ENCODE measurements at regions not wholly inside any gene's neighbourhood (a gene's known extent, or its start where the extent isn't known, plus 50 kb on each side); places are given as distances from the start of the nearest gene placed in this dataset.

GRCh38 chr1:54481201-54481884 lies 66.7 kb upstream of the ACOT11 start:
- peak; percentile 43 for ATAC-seq
- Histone ChIP-seq H3K79me2 (ENCODE audit: control insufficient read depth, insufficient read depth, low read length) (no peaks in the 10 kb centered on the region), H3K9me3 (replicated peaks; ENCODE audit: control insufficient read depth, insufficient read depth, low read depth, low read length) (no peaks in the 10 kb centered on the region), H3K9me1 (ENCODE audit: control insufficient read depth, insufficient read depth, low read length) (no peaks in the 10 kb centered on the region), H3K4me3 (no peak overlapping the region), H3K27me3 (ENCODE audit: control insufficient read depth in 2 of 2, insufficient read depth in 2 of 2, low read length in 2 of 2) (no peaks in the 10 kb centered on the region), H4K20me1 (replicated peaks; ENCODE audit: control insufficient read depth, insufficient read depth, low read length) (no peaks in the 10 kb centered on the region), H3K27ac (ENCODE audit: extremely low read depth, low read depth, low read length) (no peak overlapping the region), H3K36me3 (ENCODE audit: control insufficient read depth, insufficient read depth, low read length) (no peaks in the 10 kb centered on the region), H3K4me2 (ENCODE audit: insufficient read depth, low read length) (no peak overlapping the region), H3K9ac (ENCODE audit: insufficient read depth in 1 of 2, low read depth in 2 of 2, low read length in 2 of 2) (peak overlapping the region in 1 of 2 experiments; percentile 11; a peak in 1 of 4 replicates), H2AFZ (ENCODE audit: low read depth, low read length) (peak overlapping the region; percentile 37), H3K4me1 (replicated peaks in 1 of 2; ENCODE audit: control insufficient read depth in 2 of 2, insufficient read depth in 2 of 2, low read length in 2 of 2) (peaks cover 14 to 44% of the 10 kb centered on the region in 2 experiments)
- BruUV-seq (replicated peaks), result no TSS peak
- no peak for FAIRE-seq
- in situ Hi-C loops (cut with MboI) (loop anchor here (25.0 kb wide), 1 partner anchor 169 kb away; no protein-coding TSS in a partner anchor), intact Hi-C loops (cut with micrococcal nuclease) (loop anchor here (10.0 kb wide), 1 partner anchor 267 kb away; no protein-coding TSS in a partner anchor)
- WGBS (ENCODE audit: insufficient coverage, low coverage, missing lambda C conversion rate), result 36% methylated on average over 5 of the region's 5 CpGs
- CTCF ChIA-PET (ENCODE audit: low intra/inter-chr PET ratio), result no interaction called here
- TF ChIP-seq CCAR2 (IDR thresholded peaks at IDR 0.05; ENCODE audit: low read depth, low read length) (no peak), ATF6 (CRISPR knock-in tag; IDR thresholded peaks at IDR 0.05) (0 out of 2 replicates have a peak, but pooled peaks have one; percentile 29)
- POLR2A ChIA-PET, result interaction anchor here (0.8 to 0.9 kb wide), 2 partner anchors 10 kb away, joined by 3 to 4 read pairs; no protein-coding TSS in a partner anchor
- peak in 1 of 4 experiments; percentile 44 for DNase-seq (ENCODE audit: extremely low read depth in 1 of 4, low spot score in 3 of 4)

Measured in K562 (cell line).